ENCODE measurements at regions not wholly inside any gene's neighbourhood (a gene's known extent, or its start where the extent isn't known, plus 50 kb on each side); places are given as distances from the start of the nearest gene placed in this dataset.
"Not testable (repeated sequence)": the region's sequence is repeated elsewhere in the genome, so short reads cannot be mapped to it uniquely, and the experiment has no call there.

DNA sequence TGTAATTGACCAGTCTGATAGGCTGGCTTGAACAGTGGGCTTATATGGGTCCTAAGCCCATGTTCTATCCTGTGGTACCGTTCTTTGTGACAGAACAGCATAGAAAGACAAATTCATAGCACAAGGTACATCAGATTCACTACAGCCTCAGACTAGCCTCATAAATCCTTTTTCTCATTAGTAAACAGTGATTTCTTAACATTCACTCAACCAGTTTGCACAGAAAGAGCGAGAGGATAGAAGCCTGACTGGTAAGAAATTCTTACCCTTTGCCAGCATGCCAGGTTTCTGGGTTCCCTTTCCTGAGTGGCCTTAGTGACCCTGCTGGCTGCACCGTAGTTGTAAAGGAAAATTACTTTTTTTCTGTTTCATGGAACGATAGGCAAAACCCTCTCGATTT, 412.1 kb downstream of the SH2D4B start:
- DNase-seq (ENCODE audit: low spot score) = no peak

DNA sequence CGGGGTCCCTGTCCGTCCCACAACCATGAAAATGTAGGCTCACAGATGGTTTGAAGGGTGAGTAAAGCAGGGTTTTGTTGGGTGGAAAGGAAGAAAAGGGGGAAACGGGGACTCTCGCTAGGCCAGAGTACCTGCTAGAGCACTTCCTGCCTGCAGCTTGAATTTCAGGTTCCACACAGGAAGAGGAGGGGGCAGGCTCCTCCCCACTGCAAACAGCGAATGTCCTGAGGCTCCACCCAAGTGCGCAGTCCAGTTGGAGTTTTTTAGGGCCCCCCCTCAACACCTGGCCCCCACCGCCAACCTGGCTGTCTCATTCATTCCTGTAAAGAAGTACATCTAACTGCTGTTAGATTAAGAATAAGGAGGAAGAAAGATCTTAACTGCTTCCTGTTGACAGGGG, 414.7 kb downstream of the SH2D4B start:
- no peak for DNase-seq (ENCODE audit: low spot score)

DNA sequence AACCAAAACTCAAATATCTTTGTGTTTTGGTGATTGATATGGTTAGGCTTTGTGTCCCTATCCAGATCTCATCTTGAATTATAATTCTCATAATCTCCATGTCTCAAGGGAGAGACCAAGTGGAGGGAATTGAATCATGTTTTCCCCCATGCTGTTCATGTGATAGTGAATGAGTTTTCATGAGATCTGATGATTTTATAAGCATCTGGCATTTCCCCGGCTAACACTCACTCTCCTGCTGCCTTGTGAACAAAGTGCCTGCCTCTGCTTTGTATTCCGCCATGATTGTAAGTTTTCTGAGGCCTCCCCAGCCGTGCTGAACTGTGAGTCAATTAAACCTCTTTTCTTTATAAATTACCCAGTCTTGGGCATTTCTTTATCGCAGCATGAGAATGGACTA, 419.5 kb downstream of the SH2D4B start:
- no peak for DNase-seq (ENCODE audit: low spot score)

DNA sequence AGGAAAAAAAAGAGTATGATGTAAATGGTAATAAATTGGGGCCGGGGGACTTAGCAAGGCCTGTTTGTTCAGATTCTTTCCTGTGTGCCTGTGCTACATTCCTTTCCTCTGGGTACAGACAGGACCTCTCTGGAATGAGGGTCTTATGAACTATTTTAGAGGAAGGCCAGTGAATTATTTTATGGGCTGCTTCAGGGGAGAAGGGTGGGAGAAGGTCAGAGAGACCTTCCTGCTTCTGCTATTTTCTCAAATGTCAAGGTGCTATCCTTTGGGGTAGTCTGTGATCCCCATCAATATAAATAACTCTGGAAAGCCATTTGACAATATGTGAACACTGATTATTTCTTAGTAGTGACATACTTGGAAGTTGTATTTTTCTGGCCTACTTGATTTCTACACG, 426.5 kb downstream of the SH2D4B start:
- DNase-seq (ENCODE audit: low spot score) = no peak

DNA sequence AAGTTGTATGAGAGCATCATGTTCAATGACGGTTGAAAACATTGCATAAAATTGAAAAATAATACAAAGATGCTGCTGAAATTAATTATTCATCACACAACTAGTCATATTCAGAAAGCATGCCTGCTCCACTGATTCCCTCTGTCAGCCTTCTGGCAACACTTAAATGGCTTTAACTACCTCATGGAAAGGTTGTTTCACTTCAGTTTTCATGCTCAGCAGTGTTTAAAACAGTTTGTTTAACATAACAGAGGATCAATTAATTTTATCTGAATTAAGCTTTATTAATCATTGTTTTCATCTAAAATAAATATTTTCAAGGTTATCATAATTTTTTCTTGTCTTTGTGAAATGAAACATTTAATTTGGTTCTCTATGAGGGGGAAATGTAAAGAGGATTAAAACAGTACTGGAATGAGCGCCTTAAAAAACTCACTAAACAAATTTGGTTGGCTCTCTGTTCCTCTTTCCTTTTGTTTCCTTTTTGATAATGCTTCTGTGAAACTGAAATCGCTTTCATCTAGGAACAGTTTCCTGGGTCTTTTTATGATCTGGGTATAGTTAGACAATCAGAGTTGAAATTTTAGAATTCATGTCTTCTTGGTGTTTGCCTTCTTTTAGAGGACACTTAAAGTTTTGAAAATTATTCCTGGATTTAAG, 427.4 kb downstream of the SH2D4B start:
- DNase-seq (ENCODE audit: low spot score) = no peak

DNA sequence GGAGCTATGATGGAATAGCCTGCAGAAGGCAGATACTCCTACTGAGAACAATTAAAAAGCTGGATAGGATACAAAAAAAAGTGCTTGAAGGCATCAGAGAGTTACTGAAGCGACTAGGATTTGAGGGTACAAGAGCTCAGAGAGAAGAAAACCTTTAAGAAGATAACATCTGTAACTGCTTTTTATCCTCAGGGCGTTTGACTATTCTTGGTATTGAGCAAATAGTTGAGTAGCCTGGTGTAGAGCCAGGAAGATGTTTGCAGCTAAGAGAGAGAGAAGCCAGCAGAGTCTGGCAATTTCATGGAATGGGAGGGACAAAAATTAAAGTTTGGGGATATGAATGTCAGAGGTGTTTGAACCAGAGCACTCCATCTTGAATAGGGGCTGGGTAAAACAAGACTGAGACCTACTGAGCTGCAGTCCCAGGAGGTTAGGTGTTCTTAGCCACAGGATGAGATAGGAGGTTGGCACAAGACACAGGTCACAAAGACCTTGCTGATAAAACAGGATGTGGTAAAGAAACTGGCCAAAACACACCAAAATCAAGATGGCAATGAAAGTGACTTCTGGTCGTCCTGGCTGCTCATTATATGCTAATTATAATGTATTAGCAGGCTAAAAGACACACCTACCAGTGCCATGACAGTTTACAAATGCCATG, 428.8 kb downstream of the SH2D4B start:
- DNase-seq (ENCODE audit: low spot score) = no peak

DNA sequence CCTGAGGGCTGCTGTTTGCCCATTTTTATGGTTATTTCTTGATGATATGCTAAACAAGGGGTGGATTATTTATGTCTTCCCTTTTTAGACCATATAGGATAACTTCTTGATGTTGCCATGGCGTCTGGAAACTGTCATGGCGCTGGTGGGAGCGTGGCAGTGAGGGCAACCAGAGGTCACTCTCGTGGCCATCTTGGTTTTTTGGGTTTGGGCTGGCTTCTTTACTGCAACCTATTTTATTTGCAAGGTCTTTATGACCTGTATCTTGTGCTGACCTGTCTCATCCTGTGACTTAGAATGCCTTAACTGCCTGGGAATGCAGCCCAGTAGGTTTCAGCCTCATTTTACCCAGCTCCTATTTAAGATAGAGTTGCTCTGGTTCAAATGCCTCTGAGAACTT, 429.7 kb downstream of the SH2D4B start:
- DNase-seq (ENCODE audit: low spot score) = not testable (repeated sequence)

DNA sequence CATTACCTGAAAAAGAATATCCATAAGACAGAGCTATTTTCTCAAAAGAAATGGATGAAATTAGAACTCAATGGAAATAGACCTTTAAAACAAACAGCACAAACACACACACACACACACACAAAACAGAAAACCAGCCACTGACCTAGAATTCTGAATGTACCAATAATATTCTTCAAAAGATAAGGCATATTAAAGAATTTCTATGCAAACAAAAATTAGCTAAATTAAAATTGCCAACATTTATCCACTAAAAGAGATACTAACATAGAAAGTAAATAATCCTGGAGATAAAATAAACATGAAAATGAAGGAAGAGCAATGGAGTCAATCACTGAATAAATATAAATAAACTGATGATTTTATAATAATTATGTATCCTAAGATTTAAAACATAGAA, 431.2 kb downstream of the SH2D4B start:
- no peak for DNase-seq (ENCODE audit: low spot score)

DNA sequence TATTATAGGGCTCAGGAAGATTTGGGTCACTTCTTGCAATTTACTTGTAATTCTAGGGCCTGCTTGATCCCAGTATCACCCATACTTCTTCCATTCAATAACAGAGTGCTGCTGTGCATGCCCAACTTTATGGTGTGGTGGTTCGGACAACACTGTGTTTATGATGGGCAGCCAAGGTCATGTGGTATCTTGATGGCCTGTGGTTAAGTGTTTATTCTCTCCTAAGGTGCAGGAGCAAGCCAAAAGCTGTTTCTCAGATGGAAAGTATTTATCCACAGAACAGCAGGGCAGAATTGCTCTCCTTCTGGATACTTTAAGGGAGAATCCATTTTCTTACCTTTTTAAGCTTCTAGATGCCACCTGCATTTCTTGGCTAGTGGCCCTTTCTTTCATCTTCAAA, 433.8 kb downstream of the SH2D4B start:
- DNase-seq (ENCODE audit: low spot score) = no peak

DNA sequence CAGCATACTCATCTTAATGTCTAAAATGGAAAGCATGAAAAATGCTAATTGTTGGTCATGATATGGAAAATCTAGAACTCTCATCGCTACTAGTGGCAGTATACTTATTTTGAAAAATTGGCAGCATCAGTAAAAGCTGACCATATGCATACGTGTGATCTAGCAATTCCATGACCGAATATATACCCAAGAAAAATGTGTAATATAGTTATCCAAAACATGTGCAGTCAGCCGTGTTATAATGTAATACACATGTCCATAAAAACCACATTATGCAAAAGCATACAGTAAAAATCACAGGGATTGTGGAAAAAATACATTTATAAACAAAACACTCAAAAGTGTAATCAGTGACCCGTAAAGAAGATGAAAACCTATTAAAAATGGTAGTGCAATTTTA, 439.0 kb downstream of the SH2D4B start:
- no peak for DNase-seq (ENCODE audit: low spot score)

DNA sequence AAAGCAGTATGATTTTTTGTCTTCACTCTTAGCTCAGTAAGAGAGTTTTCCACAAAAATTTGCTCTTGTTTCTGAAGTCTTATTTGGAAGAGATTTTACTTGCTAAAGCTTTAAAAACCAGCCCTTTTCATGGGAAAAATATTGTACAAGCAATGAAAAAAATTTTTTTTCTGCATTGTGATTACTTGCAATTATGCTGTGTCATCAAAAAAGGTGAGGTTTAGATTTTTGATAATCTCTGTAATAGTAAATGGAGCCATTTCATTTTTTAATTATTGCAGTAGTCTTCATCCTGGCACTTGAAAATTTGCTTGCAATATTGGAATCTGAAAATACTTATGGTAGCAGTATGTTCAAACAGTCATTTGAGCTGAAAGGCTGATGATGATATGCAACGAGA, 447.4 kb downstream of the SH2D4B start:
- no peak for DNase-seq (ENCODE audit: low spot score)

DNA sequence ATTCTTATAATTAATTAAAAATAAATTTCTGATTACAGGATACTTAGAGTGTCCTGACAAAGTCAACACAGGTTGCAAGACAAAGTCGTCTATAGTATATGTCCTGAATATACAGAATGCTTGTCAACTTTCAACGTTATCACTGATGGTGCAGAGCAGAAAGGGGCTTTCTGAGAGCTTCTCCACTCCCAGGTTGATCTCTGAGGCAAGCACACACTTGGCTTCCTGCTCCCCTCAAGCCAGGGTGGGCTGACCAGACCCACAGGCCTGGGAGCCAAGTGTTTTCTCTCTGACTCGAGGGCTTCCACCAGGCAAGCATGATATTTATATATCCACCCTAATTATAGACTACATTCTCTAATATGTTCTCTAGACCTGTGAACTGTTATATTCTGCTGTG, 448.9 kb downstream of the SH2D4B start:
- no peak for DNase-seq (ENCODE audit: low spot score)

DNA sequence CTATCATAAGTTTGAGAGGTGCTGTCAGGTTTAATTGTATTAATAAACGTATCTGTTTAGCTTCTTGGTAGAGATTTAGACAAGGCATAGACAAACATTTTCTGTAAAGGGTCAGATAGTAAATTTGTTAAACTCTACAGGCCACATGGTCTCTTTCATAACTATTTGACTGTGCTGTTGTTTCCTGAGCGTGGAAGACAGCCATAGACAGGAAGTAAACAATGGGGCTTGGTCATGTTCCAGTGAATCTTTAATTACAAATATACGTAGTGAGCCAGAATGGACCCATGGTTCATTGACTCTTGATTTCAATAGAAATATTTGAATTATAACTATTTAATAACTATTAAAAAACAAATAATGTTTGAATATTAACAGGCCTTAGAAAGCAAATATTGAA, 451.1 kb downstream of the SH2D4B start:
- no peak for DNase-seq (ENCODE audit: low spot score)

DNA sequence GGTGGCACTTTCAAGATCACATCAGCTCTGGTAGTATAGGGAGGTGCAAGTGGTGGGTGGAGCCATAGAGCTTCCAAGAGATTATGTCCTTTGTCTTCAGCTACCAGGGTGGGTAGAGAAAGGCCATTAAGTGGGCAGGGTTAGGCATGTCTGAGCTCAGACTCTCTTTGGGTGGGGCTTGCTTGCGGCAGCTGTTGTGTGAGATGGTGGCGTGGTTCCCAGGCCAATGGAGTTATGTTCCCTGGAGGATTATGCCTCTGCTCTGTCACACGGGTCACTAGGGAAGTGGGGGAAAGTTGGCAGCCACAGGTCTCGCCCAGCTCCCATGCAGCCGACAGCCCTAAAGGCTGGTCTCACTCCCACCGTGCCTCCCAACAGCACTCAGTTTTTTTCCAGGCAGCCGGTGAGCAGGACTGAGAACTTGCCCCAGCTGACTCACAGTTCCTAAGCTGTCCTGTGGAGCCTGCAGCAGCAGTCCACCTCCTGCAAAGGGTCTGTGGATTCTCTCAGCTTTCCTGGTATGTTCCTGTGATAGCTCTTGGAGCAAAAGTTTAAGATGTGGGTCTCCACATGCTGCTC, 459.0 kb downstream of the SH2D4B start:
- DNase-seq (ENCODE audit: low spot score) = no peak

DNA sequence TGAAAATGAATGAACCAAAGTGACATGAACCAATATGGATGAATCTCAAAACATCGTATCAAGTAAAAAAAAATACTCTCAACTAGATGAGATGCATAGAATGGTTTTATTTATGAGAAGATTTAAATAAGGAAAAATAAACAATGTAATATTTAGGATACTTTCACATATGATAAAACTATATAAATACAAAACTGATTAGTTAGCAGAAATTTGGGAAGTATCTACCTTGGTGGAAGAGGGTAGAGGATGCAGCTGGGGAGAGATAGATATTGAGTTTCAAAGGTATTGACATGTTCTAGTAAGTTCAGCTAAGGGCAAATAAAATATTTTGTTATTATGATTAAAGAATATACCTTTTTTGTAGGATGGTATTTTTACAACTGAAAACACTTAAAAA, 463.1 kb downstream of the SH2D4B start:
- no peak for DNase-seq (ENCODE audit: low spot score)

DNA sequence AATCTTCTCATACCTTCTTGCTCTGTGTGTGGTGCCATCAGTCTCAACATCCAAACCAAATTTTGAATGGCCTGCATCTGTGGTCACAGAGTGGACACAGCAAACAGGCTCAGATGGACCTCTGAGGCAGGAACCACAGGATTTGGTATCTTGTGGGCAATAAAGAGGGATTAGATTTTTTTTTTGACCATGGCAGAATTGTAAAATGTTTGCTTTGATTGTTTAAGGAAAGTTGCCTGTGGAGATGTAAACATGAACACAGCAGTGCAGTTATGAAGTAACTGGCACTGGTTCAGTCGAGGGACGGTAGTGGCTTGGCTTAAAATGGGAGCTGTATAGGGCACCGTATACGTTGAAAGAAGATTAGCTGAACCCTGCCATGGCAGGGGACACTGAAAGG, 464.7 kb downstream of the SH2D4B start:
- no peak for DNase-seq (ENCODE audit: low spot score)

DNA sequence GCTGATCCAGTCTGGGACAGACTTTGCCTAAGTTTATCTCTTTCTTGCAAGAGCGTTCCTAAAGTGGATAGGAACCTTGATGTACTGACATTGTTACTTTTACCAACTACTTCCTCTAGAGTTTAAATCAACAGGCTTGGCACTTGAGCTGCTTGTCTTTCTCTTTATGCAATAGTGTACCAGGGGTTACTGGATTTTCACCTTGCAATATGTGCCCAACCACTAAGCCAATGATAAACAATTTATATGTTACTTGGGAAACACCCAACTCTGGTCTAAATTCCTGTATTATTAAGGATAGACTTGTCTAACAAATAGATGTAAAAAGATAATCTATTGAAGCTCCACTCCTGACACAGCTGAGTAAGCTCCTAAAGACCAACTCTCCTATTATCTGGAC, 470.2 kb downstream of the SH2D4B start:
- DNase-seq (ENCODE audit: low spot score) = no peak

DNA sequence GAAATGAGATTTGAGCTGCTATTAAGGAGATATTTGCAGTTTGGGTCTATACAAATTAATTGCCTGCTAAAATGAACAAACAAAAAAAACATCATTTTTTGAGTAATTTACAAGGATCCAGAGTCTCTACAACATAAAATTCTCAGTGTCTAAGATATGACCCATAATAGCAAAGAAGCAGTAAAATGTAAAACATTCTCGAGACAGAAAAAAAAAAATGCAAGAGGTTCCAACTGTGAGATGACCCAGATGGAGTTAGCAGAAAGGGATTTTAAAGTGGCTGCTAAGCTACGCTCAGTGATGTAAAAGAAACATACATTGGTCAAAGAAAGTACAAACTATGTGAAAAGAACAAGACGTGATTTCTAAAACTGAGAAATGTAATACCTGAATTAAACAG, 471.0 kb downstream of the SH2D4B start:
- DNase-seq (ENCODE audit: low spot score) = no peak

DNA sequence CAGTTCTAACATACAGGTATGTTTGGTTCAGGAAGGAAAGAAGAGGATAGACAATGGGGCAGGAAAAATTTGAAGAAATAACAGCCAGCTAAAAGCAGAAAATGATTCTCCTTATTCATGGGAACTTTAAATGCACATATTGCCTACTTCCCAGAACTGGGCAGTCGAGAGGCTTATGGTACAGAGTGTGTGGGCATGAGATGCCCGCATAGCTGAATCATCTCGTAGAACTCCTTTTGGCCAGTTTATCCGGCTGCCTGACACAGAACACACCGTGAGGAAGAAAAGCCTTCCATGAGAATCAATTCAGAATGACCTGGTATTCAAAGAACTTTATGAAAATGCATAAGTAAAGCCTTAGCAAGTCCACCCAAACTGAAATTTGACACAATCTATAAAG, 471.6 kb downstream of the SH2D4B start:
- no peak for DNase-seq (ENCODE audit: low spot score)

DNA sequence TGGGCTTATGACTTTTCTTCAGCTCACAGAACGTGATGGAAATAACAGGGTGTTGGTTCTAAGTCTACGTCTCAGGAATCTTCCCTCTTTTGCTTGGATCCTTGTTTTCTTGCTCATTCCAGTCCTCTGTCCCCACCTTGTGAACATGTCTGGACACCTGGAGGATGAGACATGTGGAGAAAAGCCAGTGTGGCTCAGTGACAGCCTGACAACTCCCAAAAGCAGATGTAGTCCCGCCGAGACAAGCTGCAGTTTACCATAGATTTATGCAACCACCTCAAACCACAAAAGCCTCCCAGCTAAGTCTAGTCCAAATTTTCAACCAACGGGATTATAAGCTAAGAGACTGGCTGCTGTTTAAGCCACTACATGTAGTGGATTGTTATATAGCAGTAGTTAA, 476.1 kb downstream of the SH2D4B start:
- no peak for DNase-seq (ENCODE audit: low spot score)

DNA sequence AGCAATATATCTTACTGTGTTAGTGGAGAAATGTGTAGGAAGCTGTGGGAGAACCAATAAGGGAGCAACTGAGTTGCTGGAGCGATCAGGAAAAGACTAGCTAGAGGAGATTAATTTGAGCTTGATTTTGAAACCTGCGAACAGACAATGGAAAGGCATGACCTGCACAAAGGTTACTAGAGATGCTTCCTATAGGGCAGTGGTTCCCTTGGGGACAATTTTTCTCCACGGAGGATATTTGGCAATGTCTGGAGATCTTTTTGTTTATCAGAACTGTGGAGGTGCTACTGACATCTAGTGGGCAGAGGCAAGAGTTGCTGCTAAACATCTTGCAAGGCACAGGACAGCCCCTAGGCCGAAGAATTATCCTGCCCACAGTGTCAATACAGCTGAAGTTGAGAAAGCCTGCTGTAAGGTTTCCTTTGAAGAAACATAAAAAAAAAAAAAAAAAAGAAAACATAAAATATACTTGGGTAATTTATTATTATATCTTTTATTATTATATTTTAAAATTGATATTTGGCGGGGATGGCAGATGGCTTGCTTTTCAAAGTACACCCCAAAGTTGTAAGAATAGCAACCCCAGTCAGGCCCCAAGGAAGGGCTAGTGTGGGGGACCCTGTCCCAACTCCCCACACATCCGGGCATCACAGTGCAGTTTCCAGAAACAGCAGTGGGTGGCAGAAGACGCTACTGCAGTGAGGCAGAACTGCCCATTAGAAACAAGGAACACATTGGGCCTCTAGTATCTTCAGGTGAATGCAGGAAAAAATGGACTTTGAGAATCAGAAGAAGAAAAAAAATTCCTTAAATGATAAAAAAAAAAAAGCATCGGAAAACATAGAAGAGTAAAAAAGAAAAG, 481.6 kb downstream of the SH2D4B start:
- DNase-seq (ENCODE audit: low spot score) = peak; percentile 44

DNA sequence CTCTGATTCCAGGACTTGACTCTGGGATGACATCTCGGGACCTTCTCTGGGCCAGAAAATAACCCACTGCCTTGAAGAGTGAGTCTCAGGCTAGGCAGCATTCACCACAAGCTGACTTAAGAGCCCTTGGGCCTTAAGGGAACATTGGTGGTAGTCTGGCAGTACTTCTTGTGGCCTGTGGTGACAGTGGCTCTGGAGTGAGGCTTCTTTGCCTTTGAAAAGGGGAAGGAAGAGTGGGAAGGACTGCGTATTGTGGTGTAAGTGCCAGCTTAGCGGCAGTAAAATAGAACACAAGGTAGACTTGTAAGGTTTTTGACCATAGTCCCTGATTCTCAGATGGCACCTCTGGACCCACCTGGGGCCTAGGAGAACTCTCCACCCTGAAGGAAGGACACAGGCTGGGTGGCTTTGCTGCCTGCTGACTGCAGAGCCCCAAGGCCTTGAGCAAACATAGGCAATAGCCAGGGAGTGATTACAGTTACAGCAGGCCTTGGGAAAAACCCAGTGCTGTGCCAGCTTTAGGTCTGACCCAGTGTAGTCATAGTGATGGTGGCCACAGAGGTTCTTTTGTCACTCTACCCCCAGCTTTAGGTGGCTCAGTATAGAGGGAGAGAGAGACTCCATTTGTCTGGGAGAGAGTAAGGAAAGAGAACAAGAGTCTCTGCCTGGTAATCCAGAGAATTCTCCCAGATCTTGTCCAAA, 483.9 kb downstream of the SH2D4B start:
- no peak for DNase-seq (ENCODE audit: low spot score)
